Fibroblast of skin of scalp (primary cell): ENCODE measurements at regions not wholly inside any gene's neighbourhood (a gene's known extent, or its start where the extent isn't known, plus 50 kb on each side); places are given as distances from the start of the nearest gene placed in this dataset.
"Not testable (repeated sequence)": the region's sequence is repeated elsewhere in the genome, so short reads cannot be mapped to it uniquely, and the experiment has no call there.

ENCODE experiments used
- DNase-seq: peaks from one replicate; pipeline ENCODE4 v3.0.0-alpha.2; 2013

GRCh38 chr14:37712476-37712860, 117.0 kb downstream of the TTC6 start:
- not testable (repeated sequence) for DNase-seq

- DNase-seq: no peak
Measured at GRCh38 chr14:37712976-37713431, 117.6 kb downstream of the TTC6 start.

- DNase-seq: no peak
Measured at GRCh38 chr14:37720131-37720530, 124.7 kb downstream of the TTC6 start.

- DNase-seq: no peak
Measured at GRCh38 chr14:37721976-37722659, 126.7 kb downstream of the TTC6 start.

- DNase-seq: no peak
Measured at GRCh38 chr14:37723515-37723914, 128.1 kb downstream of the TTC6 start.

GRCh38 chr14:37726708-37727107, 131.3 kb downstream of the TTC6 start:
- DNase-seq: no peak

- no peak for DNase-seq
Measured at GRCh38 chr14:37729218-37729617, 133.8 kb downstream of the TTC6 start.

- no peak for DNase-seq
Measured at GRCh38 chr14:37731094-37731493, 135.7 kb downstream of the TTC6 start.

GRCh38 chr14:37745657-37746056, 150.2 kb downstream of the TTC6 start:
- DNase-seq: no peak

GRCh38 chr14:37746140-37746832, 150.9 kb downstream of the TTC6 start:
- no peak for DNase-seq

GRCh38 chr14:37753459-37753858, 158.0 kb downstream of the TTC6 start:
- DNase-seq: no peak

- not testable (repeated sequence) for DNase-seq
Measured at GRCh38 chr14:37760275-37760674, 164.8 kb downstream of the TTC6 start.

GRCh38 chr14:37763266-37763665, 167.8 kb downstream of the TTC6 start:
- no peak for DNase-seq

GRCh38 chr14:37772283-37772682, 176.9 kb downstream of the TTC6 start:
- DNase-seq: not testable (repeated sequence)

GRCh38 chr14:37776791-37777499, 181.5 kb downstream of the TTC6 start:
- DNase-seq: no peak

GRCh38 chr14:37778135-37778943, 182.9 kb downstream of the TTC6 start:
- no peak for DNase-seq

- no peak for DNase-seq
Measured at GRCh38 chr14:37779480-37779879, 184.1 kb downstream of the TTC6 start.

GRCh38 chr14:37780731-37781130, 185.3 kb downstream of the TTC6 start:
- not testable (repeated sequence) for DNase-seq

- not testable (repeated sequence) for DNase-seq
Measured at GRCh38 chr14:37784203-37784826, 188.9 kb downstream of the TTC6 start.

- not testable (repeated sequence) for DNase-seq
Measured at GRCh38 chr14:37784827-37785223, 189.4 kb downstream of the TTC6 start.

GRCh38 chr14:37785298-37785697, 189.9 kb downstream of the TTC6 start:
- not testable (repeated sequence) for DNase-seq

- not testable (repeated sequence) for DNase-seq
Measured at GRCh38 chr14:37786114-37786625, 190.7 kb downstream of the TTC6 start.
